ENCODE measurements at regions not wholly inside any gene's neighbourhood (a gene's known extent, or its start where the extent isn't known, plus 50 kb on each side); places are given as distances from the start of the nearest gene placed in this dataset.

GRCh38 chr11:19474954-19475721, 234.4 kb upstream of the E2F8 start:
- TF ChIP-seq CTCF (IDR thresholded peaks at IDR 0.05) = no peak
- no peak for TF ChIP-seq POLR2A (IDR thresholded peaks at IDR 0.05)

Measured in prostate gland (tissue), 2 donors.